COR-L47 (cell line): ENCODE measurements at regions not wholly inside any gene's neighbourhood (a gene's known extent, or its start where the extent isn't known, plus 50 kb on each side); places are given as distances from the start of the nearest gene placed in this dataset.
A peak's percentile ranks its signal among the peaks of the same experiment; 100 is the strongest.

Experiments used
- DNase-seq: peaks from one replicate; lab custom pipeline; 2025; lab: John Stamatoyannopoulos, UW

DNA sequence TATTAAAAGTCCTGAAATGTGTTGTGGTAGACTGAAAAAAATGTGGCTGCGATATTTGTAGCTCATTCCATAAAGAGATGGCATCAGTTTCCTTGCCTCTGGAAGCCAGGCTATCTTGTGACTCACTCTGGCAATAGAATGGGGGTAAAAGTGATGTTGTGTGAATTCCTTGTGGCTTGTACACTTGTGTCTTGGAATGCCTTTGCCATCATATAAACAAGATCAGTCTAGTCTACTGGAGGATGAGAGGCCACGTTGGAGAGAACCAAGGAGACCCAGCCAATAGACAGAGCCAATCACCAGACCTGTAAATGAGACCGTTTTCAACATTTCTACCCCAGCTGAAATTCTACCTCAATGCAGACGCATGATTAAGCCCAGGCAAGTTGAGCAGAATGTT, 254.1 kb downstream of the TRIB2 start:
- no peak for DNase-seq

DNA sequence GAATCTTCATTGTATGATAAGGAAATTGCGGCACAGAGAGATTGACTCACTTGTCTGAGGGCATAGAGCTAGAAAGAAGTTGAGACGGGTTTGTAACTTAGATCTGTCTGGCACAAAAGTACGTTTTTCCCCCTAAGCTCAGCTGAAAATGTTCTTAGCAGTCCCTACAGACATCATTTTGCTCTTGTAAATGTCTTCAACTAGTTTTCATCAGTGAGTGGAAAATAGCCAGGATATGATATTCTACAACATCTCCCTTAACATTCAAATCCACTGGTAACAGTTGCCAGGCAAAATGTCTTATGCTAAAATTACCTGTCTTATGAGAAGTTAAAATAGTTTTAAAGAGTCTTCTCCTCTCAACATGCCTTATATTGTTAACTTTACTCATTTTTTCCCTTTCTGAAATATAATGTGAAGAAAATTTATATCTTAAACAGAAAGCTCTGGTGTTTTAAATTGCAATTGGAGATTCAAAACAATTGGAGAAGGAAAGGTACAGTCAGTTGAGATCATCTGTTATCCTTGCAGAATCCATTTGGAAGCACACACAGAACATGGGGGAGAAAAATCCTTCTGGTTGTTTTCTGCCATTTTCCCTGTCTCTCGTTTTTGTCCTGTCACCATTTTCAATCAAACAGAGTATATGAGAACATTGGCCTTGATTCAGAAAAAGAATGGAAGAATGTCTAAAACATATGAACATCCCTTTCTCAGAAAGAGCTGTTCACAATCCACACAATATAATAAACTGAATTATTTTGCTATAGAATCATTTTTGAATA, 255.0 kb downstream of the TRIB2 start:
- no peak for DNase-seq

DNA sequence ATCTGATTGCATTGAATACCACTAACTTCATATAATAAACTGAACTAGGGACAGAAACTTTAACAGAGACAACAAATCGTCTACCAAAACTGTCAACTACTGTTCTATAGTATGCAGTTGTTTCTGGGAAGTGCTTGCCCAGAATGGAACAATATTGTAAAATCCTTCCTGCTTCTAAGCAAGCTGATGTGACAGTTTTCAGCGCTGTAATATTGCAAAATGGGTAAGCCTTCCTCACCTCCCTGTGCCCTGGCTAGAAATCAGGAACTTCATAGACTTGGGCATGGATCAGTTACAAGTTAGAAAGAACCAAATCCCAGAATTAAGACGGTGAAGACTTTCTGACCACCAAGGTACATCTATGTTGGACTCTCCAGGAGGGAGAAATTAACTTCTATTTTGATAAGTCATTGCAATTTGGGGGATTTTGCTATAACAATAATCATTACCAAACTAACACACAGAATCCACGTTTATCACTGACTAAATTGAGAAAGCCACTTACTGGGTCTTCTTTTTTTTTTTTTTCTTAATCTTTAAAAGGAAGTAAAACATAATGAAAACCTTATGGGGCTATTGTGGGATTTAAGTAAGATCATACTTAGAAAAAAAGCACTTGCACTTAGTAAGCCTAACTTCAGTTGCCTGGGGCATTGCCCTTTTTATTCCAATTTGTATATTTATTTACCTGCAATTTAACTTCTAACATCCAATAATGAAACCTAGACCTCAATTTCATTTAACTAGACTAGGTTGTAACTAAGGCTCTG, 261.5 kb downstream of the TRIB2 start:
- DNase-seq = no peak

DNA sequence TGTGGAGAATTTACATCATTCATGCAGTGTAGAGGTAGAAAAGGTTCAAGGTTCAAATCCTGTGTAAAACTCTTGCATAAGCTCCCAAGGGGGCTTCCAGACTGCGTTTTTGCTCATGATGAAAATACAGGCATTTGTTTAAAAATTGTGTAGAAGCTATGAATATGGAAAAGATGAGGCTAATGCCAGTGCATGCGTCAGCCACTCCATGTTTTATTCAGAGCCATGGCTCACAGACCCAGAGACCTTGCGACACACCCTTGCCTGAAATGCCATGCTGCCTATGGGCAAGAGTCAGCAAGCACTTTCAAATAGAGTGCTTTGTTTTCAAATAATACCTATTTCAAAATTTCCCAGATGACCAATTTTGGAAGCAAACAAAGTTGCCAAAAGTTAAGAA, 262.3 kb downstream of the TRIB2 start:
- no peak for DNase-seq

DNA sequence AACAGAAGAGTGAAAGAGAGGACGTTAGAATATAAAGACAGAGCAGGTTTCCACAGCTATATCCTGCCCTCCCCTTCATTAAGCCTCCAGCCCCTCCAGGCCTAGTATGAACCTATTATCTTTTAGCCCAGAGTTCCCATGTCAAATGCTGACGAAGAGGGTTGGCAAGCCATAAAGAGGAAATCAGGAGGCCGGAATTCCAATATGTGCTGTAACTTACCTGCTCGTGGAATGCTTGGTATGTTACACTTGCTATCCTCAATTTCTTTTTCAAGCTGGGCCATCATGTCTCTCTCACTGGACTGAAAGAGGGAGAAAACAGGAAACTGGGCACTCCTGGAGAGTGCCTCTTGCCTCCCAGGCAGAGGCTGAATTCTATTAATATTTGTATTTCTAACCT, 264.1 kb downstream of the TRIB2 start:
- no peak for DNase-seq

DNA sequence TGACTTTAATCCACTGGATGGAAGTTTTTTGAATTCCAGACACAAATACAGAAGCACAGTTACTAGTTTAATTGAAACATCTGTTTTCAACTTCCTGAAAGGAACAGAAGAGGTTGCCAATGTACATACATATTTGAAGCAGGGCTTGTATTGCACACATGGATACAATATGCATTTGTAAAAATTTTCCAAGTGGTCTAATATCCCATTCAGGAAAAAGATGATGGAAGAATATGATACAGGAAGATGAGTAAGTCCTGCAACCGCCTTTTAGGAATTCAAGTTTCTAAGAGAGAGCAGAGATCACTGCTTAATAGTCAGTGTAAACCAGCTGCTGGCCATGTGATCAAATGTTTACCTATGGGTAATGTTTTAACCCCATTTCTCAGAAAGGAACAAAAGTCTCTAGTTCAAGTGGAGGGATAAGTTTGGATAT, 265.4 kb downstream of the TRIB2 start:
- DNase-seq = no peak

DNA sequence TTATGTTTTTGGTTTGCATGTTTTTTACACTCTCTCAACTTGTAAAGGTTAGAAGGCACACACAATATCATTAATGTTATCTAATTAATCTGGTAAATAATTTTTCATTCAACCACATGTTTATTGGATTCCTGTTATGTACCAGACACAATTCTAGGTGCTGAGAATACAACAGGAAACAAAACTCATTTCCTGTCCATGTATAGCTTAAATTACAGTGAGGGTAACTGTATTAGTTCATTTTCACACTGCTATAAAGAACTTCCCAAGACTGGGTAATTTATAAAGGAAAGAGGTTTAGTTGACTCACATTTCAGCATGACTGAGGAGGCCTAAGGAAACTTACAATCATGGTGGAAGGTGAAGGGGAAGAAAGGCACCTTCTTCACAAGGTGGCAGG, 270.5 kb downstream of the TRIB2 start:
- no peak for DNase-seq

DNA sequence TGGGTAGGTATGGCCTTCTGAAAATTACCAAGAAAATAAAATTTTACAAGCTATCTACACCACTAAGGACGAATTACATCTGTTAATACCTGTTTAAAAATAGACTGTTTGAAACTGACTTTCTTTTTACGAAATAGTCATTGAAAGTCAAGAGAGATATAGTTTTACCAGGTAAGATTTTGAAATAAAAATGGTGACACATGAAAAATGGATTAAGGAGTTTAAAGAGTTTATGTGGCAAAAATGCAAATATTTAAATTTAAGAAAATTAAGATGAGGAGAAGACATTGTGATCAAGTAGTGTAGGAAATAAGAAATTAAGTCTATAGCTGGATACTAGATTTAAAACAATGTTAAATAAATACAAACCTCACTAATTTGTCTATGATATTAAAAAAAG, 271.5 kb downstream of the TRIB2 start:
- DNase-seq = no peak

DNA sequence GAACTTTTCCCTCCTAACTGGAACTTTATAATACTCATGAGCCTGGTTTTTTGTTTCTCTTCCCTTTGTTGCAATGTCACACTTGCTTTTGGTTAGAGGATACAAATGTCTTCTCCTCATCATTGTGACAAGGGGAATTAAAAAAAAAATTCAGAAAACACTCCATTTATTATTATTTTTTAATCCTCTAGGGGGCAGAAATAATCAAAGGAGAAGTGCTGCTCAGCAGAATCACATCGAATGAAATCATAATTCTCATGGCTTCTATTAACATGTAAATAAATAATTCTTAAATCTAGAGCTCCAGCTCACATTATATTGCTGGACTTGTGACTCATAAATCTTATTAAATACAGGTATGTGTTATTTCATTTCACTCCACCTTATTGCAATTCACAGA, 273.8 kb downstream of the TRIB2 start:
- DNase-seq = no peak

DNA sequence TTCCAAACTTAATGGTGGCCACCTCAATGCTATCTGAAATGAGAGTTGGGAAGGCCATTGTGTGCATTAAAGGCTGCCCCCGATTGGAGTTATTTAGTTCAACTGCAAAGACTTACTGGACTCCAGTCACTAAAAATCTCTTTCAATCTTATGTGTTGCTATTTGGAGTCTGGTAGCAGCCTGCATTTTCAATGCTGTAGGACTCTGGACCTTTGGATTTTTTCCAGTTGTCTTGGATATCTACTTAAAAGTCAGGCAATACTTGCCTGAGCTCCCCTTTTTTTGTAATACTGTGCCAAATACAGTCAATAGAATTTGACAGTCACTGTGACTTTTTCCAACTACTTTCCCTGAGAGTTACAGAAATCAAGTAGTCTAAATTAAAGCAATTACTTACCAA, 281.9 kb downstream of the TRIB2 start:
- no peak for DNase-seq

DNA sequence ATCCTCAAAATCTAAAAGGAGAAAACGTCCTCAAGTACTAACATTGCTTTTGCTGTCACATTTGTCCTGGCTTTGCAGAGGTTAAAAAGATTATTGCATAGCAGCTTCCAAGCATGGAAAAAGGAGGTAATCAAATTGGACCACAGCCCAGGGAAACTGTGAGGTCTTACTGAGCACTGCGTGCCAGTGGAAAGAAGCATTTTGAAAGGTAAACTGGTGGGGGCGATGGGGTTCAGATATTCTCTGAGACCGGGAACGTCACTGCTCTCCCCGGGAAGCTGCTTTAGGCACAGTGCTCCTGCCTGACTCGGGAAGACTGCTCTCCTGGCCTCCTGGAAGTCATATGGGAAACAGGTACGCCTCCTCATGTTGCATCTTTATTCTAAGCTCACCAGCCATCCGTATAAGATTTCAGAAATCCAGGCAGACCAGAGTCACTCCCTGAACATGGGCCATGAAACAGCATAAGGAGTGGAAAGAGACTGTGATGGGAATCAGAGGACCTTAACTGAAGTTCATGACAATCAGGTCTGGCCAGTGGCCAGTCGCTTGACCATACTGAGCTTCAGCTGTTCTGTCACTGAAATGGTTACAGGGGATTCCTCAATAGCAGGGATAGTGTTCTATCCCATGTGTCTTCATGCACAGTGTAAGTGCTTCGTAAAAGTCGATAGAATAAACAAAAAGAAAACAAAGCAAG, 284.1 kb downstream of the TRIB2 start:
- DNase-seq = no peak

DNA sequence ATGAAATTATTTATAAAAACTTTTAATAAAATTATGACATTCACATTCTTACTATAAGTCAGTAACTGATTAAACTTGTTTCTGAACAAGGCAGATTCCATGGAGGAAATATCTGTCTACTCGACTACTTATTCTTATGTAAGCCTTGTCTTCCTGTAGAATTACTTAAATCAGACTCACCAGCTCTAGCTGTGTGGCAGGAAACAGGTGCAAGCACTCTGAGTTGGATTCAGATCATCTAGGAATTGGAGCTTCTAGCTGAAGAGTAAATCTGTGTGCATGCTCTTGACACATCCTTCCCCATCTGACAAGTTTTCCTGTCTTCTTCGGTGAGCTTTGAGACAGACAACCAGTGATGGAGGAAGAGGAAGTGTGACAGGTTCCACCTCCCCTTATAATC, 284.7 kb downstream of the TRIB2 start:
- DNase-seq = no peak

DNA sequence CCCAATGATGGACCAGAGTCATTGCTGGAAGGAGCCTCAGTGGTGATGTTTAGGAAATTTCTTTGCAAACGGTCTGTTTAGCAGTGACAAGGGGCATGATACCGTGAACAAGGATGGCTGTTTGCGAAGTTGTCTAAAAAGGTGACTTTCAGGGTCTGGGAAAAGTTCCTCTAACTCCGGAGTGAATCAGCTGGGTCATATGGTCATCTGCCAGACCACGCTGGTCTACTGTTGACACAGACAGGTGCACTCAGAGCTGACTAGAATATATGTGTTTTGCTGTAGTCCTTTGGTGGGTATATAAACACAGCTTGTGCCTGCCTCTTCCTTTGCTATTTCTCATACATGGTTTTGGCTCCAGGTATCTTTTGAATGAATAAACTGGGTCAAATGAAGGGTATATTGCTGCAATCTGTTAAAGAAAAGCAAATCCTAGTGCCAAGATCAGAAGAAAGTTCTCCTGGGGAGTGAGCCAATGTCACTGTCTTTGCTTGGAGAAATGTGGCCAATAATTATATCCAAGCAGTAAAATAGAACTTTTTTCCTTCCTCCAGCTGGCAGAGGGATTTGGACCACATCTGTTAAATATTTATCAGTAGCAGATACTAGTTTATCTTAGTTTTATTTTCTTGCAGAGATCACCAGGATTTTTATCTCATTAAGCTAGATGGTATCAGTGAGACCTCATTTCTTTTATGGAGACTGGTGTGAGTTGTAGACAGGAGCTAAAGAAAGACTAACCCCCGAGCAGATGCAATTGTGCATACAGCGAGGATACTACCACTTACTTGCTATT, 286.0 kb downstream of the TRIB2 start:
- DNase-seq = no peak

DNA sequence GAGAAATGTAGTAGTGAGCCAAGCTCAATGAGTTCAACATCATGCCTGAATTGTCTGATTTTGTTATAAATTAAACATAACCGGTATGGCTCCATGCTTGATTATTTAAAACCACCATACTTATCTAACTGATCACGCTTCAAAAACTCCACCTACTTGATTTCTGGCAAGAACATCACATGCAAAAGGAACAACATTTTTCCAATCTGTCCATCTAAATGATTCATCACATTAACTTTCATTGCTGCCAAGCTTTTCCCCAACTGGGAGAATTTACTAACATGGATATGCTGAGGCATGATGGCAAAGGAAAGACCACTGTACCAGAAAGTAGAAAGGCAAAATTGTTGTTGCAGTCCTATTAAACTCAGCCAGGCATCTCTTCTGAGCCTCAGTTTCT, 286.8 kb downstream of the TRIB2 start:
- DNase-seq = no peak

DNA sequence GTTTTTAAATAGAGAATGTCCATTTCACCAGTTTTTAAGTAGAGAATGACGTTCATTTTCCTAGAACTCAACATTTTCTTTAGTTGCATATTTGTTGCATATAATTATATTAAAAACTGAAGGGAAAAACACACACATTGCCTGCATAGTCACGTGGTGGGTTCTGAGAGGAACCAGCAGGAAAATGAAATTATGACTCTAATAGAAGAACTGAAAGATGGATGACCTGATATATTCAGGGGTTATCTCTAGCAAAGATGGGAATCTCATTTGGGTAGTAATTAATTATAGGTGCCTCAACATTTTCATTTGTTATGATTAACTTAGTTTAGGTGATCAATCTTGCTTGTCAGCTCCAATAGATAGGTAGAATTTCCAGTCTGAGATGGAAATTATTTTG, 288.3 kb downstream of the TRIB2 start:
- DNase-seq = no peak

DNA sequence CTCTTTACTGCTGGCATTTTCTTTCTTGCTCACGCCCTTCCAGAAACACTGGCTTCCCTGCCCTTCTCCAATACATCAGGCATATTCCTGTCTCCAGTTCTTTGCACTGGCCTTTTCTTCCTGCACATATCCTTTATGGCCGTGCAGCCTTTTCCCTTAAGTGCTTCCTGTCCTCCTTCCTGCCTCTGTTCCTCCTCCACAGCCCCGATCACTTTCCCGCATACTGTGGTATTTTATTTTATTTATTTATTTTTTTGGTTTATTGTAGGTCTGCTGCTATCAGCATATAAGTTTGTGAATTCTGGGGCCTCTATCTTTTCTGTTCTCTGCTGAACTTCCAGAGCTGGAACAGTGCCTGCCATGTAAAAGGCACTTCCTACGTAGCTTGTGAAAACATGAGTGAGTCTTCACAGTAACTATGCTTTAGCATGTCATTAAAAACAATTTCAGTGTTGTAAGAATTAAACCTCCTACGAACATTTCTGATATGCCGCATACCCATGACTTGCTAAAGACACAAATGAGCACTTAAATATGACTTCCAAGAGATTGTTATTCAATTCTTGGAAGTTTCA, 289.1 kb downstream of the TRIB2 start:
- DNase-seq = no peak

DNA sequence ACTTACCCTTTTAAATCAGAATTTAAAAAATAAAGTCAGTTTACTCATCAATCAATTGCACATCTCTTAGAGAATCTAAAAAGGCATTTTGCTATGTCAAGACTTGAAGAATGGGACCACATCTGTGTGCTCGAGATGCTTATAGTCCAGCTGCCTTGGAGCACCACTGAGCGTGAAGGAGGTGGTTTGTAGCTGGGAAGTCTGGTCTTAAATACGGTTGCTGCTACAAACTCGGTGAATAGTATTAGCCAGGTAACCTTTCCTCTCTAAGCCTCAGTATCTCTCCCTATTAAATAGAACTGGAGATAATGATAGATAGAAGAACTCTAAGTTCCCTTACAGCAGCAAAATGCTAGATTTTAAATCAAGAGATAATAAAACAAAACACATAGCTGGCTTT, 289.7 kb downstream of the TRIB2 start:
- no peak for DNase-seq

DNA sequence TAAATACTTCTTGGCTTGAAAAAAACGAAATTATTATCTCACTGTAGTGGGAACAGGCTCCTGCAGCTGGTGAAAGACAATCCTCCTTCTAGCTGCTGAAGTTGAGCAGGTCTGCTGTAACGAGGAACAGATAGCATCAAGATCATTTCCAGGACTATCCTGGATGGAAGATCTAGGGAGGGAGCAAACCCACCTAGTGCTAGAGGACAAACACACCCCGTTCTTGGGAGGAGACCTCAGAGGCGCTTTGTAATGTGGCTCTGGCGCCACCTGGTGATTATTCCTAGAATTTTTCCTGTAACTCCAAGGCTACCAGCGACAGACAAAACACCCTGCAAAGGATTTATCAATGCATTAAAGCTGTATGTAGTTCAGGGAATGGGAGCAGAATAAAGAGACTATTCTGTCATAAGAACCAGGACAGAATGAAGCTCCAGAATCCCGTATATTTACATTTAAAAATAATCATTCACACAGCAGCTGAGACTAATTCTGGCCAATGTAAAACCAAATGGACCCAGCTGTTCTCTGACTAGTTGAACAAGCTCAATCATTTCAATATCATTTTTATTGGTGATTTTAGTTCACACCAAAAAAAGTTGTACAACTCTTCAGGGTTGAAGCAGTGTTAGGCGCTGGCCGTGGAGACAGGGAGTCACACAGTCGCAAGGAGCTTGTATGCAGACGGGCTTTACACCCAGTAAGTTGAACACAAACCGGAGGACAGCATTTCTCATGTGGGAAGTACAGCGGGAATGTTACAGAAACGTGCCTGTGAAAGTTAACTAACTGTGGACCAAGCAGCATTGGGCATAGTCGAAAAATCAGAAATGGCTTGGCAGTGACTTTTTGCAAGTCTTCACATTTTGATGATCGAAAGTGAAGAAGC, 290.3 kb downstream of the TRIB2 start:
- peak; percentile 52 for DNase-seq

DNA sequence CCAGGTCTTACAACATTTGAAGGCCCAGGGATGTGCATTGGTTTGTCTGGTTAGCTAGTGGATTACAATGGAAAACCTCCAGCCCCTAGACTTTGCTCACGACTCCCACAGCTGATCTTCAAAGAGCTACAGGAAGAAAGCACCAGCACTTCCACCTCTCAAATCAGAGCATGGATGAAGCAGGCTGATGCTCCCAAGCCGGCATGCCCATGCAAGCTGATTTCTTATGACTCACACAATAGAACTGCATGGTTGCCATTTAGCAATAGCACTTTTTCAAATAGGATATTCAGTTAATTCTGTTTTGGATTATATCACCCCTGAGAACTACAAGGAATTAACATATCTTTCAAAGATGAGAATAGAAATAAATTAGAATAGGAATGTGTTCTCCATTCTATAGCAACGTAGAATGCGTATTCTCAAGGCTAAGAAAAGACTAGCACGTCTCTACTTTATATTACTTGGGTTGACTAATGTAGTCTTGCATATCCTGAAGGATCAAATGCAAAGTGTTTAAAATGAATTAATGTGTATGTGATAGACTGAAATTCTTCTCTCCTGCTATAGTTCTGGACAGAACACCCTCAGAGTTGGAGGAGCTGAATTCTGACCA, 292.4 kb downstream of the TRIB2 start:
- DNase-seq = no peak

DNA sequence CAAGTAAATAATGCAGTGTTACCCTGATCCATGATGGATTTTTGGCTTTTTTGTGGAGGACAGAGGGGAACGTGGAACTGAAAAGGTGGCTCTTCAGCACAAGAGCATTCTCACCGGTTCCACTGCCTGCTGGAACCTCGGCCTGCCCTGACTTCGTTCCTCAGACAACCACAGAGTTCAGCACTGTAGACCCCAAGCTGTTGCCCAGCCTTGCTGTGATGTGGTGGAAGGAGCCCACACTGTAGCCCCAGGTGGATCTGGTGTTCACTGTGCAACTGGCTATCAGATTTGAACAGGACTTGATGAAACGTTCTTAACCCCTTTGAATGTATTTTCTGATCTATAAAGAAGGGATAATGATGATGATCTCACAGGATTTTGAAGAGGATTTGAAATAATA, 293.5 kb downstream of the TRIB2 start:
- no peak for DNase-seq
